Kasumi-1 (cell line): ENCODE measurements at regions not wholly inside any gene's neighbourhood (a gene's known extent, or its start where the extent isn't known, plus 50 kb on each side); places are given as distances from the start of the nearest gene placed in this dataset.

Experiments used
- DNase-seq, 2 experiments: peaks; one replicate each; lab custom pipeline; 2025; lab: John Stamatoyannopoulos, UW

DNA sequence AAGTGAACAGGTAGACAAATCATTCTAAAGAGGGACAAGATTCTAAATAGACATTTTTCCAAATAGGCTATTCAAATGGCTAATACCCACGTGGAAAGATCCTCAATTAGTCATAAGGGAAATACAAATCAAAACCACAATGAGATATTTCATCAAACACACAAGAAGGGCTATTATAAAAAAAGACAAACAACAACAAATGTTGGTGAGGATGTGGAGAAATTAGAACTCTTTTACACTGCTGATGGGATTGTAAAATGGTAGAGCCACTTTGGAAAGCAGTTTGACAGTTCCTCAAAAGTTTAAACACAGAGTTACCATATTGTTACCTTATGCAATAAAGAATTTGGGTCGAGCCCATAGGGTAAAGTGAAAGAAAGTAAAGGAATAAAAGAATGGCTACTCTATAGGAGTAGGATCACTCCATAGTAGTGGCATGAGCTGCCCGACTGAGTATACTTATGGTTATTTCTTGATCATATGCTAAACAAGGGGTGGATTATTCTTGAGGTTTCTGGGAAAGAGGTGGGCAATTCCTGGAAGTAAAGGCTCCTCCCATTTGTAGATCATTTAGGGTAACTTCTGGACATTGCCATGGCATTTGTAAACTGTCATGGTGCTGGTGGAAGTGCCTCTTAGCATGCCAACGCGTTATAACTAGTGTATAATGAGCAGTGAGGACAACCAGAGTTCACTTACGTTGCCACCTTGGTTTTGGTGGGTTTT, 58.9 kb upstream of the FAM9C start:
- no peak for DNase-seq

DNA sequence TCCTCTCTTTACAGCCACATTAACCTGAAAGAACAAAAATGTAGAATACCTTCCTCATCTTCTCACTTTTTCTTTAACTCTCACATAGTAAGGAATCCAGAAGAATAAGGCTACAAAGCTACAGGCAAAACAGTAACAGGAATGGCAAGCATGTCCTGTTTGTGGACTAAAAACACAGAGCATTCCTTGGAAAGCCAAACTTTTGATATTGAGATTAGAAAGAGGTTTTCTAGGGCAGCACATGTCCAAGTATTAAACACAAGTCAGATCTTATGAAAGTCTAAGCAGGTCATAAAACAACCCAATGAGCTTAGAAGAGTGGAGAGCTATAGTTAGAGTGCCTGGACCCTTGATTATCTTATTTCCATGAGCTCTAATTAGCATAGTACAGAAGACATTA, 58.2 kb upstream of the FAM9C start:
- no peak for DNase-seq

DNA sequence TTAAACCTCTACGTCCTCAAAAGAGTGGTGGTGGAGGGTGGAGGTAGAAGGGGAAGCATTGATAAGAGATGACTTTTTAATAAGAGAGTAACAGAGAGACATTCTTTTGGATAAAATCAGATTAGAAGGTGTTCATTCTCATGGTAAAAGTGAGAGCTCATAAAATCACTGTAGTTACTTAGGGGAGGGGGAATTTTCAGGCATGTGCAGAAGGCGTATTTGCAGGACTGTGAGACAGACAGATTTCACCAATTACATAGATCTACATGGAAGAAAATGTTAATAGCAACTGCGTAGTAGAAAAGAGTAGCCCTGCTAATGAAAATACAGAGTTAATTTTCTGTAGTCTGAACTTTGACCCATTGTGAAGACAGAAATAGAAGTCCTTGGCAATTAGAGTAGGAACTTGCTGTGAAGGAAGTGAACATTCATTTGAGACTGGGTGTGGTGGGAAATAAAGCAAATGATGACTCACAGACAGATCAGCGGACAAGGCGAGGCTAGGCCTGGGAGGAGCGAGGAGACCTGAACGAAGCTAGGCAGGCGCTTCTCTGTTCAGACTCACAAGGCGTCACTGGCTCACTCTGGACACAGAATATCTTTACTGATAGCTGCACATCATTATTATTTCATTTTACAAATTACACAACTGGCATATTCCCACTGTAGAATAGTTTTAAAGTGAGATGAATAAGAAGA, 57.2 kb upstream of the FAM9C start:
- DNase-seq = peak; percentile 46 to 61

DNA sequence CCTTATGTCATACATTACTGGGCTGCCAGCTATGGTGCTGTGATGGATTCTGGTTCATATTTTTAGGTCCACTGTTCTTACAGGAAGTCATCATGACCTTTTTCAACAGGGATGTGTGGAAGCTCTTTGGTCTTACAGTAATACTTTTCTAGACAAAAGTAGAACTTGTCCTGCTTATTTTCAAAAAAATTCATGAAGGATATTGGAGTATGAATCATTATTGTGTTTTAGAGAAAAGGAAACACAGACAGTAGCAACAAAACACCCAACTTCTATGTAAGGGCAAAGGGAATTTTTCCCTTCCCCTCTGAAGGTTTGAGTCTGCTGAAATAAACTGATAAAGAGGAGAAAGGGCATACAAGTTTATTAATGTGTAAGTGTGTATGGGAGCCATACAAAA, 54.7 kb upstream of the FAM9C start:
- DNase-seq = no peak

DNA sequence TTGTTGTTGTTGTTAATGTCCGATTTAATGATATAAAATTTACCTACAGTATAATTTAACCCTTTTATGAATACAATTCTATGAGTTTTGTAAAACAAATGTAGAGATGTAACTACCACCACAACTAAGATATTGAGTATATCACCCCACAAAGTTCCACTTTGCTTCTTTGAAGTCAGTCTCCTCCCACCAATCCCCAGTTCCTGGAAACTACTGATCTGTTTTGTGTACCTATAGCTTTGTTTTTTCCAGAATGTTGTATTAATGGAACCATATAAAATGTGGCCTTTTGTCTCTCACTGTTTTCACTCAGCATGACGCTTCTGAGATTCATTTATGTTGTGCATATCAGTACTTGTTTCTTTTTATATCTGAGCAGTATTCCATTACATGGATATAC, 52.3 kb upstream of the FAM9C start:
- DNase-seq = no peak

DNA sequence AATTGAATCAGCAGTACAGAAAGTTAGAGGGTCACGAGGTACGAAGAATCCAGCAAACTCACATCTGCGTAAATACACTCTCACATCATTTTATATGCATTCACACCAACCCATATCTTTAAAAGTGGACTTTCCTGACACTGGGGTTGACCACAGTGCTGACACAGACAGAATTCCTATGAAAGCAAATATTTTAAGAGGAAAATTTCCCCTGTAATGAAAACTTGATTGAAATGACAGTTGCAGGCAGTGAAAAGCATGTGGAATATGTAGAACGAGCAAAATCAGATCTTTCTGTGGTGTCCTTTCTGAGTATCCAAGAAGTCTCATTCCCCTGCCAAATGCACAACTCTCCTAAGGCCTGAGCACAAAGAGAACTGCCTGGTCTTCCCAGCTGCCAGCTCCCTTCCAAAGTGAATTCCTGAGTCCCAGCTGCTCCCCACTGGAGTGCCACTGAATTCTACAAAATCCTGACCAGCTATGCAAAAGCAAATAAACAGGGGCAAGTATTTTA, 50.5 kb upstream of the FAM9C start:
- DNase-seq = no peak

DNA sequence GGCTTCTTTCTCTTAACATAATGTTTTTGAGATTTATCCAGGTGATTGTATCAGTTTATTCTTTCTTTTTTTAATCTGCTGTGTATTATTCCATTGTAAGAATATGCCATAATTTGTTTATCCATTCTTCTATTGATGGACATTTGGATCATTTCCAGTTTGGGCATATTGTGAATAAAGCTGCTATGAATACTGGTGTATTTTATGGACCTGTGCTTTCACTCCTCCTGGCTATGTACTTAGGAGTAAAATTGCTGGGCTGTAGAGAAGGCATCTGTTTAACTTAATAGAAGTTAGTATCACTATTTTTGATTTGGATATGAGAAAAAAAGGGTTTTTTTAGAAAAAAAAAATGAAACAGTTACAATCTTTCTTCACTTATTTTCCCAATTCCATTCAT, 50.0 kb upstream of the FAM9C start:
- no peak for DNase-seq
